DOHH2 (cell line): ENCODE measurements at regions not wholly inside any gene's neighbourhood (a gene's known extent, or its start where the extent isn't known, plus 50 kb on each side); places are given as distances from the start of the nearest gene placed in this dataset.

Source experiments
- CTCF ChIP-seq: fragments of 200-600 bp; sonication (generic); IDR thresholded peaks from one replicate; pipeline ENCODE4 v1.5.1; 2014; ENCODE audit warnings: antibody characterized with exemption, mild to moderate bottlenecking, low read depth, low read length; ENCODE audit not compliant: poor library complexity, severe bottlenecking
- EZH2phosphoT487 ChIP-seq: fragments of 200-600 bp; sonication (generic); IDR thresholded peaks from 2 replicates; pipeline ENCODE4 v1.6.1; 2017; ENCODE audit warnings: borderline replicate concordance, mild to moderate bottlenecking, antibody characterized with exemption, low read length, moderate library complexity, mixed read lengths

GRCh38 chr10:75335191-75335590 lies 66.4 kb downstream of the ZNF503 start:
- TF ChIP-seq CTCF: no peak
- TF ChIP-seq EZH2phosphoT487: no peak
